Hepatocyte (in vitro differentiated cells): ENCODE measurements at regions not wholly inside any gene's neighbourhood (a gene's known extent, or its start where the extent isn't known, plus 50 kb on each side); places are given as distances from the start of the nearest gene placed in this dataset.

Experiments
- EZH2 ChIP-seq: fragments of 200-600 bp; sonication (generic); IDR thresholded peaks from 2 replicates; pipeline ENCODE4 v1.6.1; 2016; ENCODE audit warnings: antibody characterized with exemption, mild to moderate bottlenecking, borderline replicate concordance
- EZH2phosphoT487 ChIP-seq: fragments of 200-600 bp; sonication (generic); IDR thresholded peaks from one replicate; pipeline ENCODE4 v1.6.1; 2018; ENCODE audit warnings: antibody characterized with exemption, mild to moderate bottlenecking, low read depth, moderate library complexity; ENCODE audit not compliant: unreplicated experiment, severe bottlenecking
- TF ChIP-seq, protein P1 (sequence below): fragments of 200-600 bp; sonication (generic); IDR thresholded peaks from 2 replicates; pipeline ENCODE4 v1.5.1; 2016; ENCODE audit warnings: antibody characterized with exemption, mild to moderate bottlenecking; ENCODE audit not compliant: poor library complexity

DNA sequence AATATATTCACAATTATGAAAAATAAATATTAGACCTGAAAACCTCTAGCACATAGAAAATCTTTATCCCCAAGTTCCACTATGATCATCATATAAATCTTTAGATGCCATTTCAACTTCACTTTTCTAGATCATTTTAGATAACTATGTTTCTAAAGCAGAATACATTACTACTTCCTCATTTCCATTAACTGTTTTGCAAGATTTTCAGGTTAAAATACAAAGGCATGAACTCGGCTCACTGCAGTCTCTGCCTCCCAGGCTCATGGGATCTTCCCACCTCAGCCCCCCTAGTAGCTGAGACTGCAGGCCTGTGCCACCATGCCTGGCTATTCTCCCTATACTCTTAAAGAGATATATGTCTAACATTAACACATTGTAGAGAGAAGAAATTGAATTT is 1365.9 kb upstream of the AGA start:
- TF ChIP-seq, protein P1, sequence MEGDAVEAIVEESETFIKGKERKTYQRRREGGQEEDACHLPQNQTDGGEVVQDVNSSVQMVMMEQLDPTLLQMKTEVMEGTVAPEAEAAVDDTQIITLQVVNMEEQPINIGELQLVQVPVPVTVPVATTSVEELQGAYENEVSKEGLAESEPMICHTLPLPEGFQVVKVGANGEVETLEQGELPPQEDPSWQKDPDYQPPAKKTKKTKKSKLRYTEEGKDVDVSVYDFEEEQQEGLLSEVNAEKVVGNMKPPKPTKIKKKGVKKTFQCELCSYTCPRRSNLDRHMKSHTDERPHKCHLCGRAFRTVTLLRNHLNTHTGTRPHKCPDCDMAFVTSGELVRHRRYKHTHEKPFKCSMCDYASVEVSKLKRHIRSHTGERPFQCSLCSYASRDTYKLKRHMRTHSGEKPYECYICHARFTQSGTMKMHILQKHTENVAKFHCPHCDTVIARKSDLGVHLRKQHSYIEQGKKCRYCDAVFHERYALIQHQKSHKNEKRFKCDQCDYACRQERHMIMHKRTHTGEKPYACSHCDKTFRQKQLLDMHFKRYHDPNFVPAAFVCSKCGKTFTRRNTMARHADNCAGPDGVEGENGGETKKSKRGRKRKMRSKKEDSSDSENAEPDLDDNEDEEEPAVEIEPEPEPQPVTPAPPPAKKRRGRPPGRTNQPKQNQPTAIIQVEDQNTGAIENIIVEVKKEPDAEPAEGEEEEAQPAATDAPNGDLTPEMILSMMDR: no peak
- TF ChIP-seq EZH2 (no peak), EZH2phosphoT487 (no peak)
